ENCODE measurements at regions not wholly inside any gene's neighbourhood (a gene's known extent, or its start where the extent isn't known, plus 50 kb on each side); places are given as distances from the start of the nearest gene placed in this dataset.
A peak's percentile ranks its signal among the peaks of the same experiment; 100 is the strongest.

DNA sequence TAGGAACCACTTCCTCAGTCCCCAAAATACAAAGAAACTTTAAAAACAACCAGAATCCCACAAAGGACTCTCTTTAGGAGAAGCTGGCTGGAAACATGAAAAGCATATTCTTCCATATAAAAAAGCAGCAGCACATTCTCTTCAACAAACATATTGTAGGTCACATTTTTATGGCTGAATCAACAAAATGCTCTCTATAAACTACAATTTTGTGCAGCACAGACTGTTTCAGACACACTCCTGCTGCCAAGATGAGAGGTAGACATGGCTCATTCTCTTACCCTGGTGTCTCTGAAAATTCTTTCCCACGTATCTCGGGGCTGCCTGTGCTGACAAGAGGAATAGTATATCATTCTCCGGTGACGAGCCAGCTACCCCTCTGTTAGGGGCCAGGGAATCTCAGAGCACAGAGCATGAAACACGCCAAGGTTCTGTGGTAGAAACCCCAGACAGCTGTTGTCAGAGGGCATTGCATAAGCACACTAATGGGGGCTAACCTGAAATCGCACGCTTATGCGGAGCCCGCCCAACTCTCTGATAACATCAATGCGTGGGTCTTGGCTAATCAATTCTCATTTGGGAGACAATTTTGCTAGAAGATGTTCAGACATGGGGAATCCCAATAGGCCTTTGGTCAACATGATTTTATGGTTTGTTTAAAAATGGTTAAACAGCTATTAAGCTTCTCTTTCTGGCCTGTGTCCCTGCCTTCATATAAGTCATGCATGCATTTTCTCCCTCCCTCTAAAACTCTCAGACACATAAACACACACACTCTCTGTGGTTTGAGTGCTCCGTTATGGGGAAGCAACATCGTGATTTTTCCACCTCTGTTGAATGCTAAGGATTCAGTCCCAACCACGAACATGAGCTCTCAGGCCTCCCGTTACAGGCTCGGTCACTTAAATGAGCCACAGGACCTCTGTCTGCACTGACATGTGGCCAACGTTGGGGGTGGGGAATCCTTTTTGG lies 177.5 kb downstream of the INO80D start:
- Mint-ChIP-seq H3K27ac (no peak overlapping the region), H3K9me3 (no peaks in the 10 kb centered on the region), H3K36me3 (ENCODE audit: low read depth) (no peaks in the 10 kb centered on the region), H3K4me1 (no peaks in the 10 kb centered on the region), H3K4me3 (no peak overlapping the region), H3K27me3 (ENCODE audit: insufficient read depth, low read depth, poor library complexity) (no peaks in the 10 kb centered on the region)
- no peaks in the 10 kb centered on the region for H3K36me3 ChIP-seq (ENCODE audit: insufficient read depth)
- DNase-seq (ENCODE audit: low spot score) (no peak), ATAC-seq (no peak)
- no peak overlapping the region for H3K4me3 ChIP-seq
- H3K27me3 ChIP-seq (ENCODE audit: insufficient read depth) = no peaks in the 10 kb centered on the region
- no peaks in the 10 kb centered on the region for H3K9me2 ChIP-seq (ENCODE audit: insufficient read depth)
- H4K20me1 ChIP-seq (replicated peaks; ENCODE audit: insufficient read depth) = no peaks in the 10 kb centered on the region
- H3K27ac ChIP-seq (ENCODE audit: low read depth) = no peak overlapping the region
- peak overlapping the region; percentile 48; the same call in 1 of the 2 replicates for H2AFZ ChIP-seq
- no peak overlapping the region for H3K4me2 ChIP-seq
- TF ChIP-seq EZH2phosphoT487 (IDR thresholded peaks at IDR 0.05; ENCODE audit: unreplicated experiment) = no peak
- no peak for TF ChIP-seq JUNB (IDR thresholded peaks at IDR 0.05; ENCODE audit: unreplicated experiment)
- no peak for TF ChIP-seq STAT1 (IDR thresholded peaks at IDR 0.05; ENCODE audit: unreplicated experiment)
- TF ChIP-seq, protein P1, sequence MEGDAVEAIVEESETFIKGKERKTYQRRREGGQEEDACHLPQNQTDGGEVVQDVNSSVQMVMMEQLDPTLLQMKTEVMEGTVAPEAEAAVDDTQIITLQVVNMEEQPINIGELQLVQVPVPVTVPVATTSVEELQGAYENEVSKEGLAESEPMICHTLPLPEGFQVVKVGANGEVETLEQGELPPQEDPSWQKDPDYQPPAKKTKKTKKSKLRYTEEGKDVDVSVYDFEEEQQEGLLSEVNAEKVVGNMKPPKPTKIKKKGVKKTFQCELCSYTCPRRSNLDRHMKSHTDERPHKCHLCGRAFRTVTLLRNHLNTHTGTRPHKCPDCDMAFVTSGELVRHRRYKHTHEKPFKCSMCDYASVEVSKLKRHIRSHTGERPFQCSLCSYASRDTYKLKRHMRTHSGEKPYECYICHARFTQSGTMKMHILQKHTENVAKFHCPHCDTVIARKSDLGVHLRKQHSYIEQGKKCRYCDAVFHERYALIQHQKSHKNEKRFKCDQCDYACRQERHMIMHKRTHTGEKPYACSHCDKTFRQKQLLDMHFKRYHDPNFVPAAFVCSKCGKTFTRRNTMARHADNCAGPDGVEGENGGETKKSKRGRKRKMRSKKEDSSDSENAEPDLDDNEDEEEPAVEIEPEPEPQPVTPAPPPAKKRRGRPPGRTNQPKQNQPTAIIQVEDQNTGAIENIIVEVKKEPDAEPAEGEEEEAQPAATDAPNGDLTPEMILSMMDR (conservative IDR thresholded peaks at IDR 0.05; ENCODE audit: low read depth in 2 of 2) = no peak
- no peak for TF ChIP-seq NANOG (IDR thresholded peaks at IDR 0.05; ENCODE audit: borderline replicate concordance)
- no peak for TF ChIP-seq POLR2AphosphoS5 (IDR thresholded peaks at IDR 0.05; ENCODE audit: low read depth)
- TF ChIP-seq EZH2 (IDR thresholded peaks at IDR 0.05; ENCODE audit: low read depth, unreplicated experiment) = no peak
- no peak for TF ChIP-seq CREB1 (CRISPR knock-in tag; IDR thresholded peaks at IDR 0.05; ENCODE audit: low read depth)
- TF ChIP-seq, protein P2, sequence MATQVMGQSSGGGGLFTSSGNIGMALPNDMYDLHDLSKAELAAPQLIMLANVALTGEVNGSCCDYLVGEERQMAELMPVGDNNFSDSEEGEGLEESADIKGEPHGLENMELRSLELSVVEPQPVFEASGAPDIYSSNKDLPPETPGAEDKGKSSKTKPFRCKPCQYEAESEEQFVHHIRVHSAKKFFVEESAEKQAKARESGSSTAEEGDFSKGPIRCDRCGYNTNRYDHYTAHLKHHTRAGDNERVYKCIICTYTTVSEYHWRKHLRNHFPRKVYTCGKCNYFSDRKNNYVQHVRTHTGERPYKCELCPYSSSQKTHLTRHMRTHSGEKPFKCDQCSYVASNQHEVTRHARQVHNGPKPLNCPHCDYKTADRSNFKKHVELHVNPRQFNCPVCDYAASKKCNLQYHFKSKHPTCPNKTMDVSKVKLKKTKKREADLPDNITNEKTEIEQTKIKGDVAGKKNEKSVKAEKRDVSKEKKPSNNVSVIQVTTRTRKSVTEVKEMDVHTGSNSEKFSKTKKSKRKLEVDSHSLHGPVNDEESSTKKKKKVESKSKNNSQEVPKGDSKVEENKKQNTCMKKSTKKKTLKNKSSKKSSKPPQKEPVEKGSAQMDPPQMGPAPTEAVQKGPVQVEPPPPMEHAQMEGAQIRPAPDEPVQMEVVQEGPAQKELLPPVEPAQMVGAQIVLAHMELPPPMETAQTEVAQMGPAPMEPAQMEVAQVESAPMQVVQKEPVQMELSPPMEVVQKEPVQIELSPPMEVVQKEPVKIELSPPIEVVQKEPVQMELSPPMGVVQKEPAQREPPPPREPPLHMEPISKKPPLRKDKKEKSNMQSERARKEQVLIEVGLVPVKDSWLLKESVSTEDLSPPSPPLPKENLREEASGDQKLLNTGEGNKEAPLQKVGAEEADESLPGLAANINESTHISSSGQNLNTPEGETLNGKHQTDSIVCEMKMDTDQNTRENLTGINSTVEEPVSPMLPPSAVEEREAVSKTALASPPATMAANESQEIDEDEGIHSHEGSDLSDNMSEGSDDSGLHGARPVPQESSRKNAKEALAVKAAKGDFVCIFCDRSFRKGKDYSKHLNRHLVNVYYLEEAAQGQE (IDR thresholded peaks at IDR 0.05; ENCODE audit: unreplicated experiment) = no peak
- TF ChIP-seq ZNF331 (CRISPR knock-in tag; IDR thresholded peaks at IDR 0.05; ENCODE audit: low read depth) = no peak
- no peak for TF ChIP-seq ZNF114 (CRISPR knock-in tag; IDR thresholded peaks at IDR 0.05)
- TF ChIP-seq, protein P3, sequence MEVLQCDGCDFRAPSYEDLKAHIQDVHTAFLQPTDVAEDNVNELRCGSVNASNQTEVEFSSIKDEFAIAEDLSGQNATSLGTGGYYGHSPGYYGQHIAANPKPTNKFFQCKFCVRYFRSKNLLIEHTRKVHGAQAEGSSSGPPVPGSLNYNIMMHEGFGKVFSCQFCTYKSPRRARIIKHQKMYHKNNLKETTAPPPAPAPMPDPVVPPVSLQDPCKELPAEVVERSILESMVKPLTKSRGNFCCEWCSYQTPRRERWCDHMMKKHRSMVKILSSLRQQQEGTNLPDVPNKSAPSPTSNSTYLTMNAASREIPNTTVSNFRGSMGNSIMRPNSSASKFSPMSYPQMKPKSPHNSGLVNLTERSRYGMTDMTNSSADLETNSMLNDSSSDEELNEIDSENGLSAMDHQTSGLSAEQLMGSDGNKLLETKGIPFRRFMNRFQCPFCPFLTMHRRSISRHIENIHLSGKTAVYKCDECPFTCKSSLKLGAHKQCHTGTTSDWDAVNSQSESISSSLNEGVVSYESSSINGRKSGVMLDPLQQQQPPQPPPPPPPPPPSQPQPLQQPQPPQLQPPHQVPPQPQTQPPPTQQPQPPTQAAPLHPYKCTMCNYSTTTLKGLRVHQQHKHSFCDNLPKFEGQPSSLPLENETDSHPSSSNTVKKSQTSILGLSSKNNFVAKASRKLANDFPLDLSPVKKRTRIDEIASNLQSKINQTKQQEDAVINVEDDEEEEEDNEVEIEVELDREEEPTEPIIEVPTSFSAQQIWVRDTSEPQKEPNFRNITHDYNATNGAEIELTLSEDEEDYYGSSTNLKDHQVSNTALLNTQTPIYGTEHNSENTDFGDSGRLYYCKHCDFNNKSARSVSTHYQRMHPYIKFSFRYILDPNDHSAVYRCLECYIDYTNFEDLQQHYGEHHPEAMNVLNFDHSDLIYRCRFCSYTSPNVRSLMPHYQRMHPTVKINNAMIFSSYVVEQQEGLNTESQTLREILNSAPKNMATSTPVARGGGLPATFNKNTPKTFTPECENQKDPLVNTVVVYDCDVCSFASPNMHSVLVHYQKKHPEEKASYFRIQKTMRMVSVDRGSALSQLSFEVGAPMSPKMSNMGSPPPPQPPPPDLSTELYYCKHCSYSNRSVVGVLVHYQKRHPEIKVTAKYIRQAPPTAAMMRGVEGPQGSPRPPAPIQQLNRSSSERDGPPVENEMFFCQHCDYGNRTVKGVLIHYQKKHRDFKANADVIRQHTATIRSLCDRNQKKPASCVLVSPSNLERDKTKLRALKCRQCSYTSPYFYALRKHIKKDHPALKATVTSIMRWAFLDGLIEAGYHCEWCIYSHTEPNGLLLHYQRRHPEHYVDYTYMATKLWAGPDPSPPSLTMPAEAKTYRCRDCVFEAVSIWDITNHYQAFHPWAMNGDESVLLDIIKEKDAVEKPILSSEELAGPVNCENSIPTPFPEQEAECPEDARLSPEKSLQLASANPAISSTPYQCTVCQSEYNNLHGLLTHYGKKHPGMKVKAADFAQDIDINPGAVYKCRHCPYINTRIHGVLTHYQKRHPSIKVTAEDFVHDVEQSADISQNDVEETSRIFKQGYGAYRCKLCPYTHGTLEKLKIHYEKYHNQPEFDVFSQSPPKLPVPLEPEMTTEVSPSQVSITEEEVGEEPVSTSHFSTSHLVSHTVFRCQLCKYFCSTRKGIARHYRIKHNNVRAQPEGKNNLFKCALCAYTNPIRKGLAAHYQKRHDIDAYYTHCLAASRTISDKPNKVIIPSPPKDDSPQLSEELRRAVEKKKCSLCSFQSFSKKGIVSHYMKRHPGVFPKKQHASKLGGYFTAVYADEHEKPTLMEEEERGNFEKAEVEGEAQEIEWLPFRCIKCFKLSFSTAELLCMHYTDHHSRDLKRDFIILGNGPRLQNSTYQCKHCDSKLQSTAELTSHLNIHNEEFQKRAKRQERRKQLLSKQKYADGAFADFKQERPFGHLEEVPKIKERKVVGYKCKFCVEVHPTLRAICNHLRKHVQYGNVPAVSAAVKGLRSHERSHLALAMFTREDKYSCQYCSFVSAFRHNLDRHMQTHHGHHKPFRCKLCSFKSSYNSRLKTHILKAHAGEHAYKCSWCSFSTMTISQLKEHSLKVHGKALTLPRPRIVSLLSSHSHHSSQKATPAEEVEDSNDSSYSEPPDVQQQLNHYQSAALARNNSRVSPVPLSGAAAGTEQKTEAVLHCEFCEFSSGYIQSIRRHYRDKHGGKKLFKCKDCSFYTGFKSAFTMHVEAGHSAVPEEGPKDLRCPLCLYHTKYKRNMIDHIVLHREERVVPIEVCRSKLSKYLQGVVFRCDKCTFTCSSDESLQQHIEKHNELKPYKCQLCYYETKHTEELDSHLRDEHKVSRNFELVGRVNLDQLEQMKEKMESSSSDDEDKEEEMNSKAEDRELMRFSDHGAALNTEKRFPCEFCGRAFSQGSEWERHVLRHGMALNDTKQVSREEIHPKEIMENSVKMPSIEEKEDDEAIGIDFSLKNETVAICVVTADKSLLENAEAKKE (CRISPR knock-in tag; IDR thresholded peaks at IDR 0.05) = no peak
- TF ChIP-seq, protein P4, sequence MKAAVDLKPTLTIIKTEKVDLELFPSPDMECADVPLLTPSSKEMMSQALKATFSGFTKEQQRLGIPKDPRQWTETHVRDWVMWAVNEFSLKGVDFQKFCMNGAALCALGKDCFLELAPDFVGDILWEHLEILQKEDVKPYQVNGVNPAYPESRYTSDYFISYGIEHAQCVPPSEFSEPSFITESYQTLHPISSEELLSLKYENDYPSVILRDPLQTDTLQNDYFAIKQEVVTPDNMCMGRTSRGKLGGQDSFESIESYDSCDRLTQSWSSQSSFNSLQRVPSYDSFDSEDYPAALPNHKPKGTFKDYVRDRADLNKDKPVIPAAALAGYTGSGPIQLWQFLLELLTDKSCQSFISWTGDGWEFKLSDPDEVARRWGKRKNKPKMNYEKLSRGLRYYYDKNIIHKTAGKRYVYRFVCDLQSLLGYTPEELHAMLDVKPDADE (IDR thresholded peaks at IDR 0.05) = no peak
- no peaks in the 10 kb centered on the region for H3K79me2 ChIP-seq (replicated peaks; ENCODE audit: insufficient read depth)
- H3K4me1 ChIP-seq (ENCODE audit: insufficient read depth) = no peaks in the 10 kb centered on the region
- H3F3A ChIP-seq (replicated peaks; ENCODE audit: low read depth) = no peaks in the 10 kb centered on the region

All from GM23338 (cell line).